ENCODE measurements at regions not wholly inside any gene's neighbourhood (a gene's known extent, or its start where the extent isn't known, plus 50 kb on each side); places are given as distances from the start of the nearest gene placed in this dataset.

DNA sequence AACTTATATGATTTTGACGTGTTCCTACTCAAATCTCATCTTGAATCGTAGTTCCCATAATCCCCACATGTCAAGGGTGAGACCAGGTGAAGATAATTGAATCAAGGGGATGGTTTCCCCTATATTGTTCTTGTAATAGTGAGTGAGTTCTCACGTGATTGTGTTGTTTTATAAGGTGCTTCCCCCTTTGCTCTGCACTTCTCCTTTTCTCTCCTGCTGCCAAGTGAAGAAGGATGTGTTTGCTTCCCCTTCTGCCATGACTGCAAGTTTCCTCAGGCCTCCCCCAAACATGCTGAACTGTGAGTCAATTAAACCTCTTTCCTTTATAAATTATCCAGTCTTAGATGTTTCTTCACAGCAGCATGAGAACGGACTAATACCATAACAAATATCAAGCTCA, 83.2 kb downstream of the MANEA start:
- TF ChIP-seq, protein P1, sequence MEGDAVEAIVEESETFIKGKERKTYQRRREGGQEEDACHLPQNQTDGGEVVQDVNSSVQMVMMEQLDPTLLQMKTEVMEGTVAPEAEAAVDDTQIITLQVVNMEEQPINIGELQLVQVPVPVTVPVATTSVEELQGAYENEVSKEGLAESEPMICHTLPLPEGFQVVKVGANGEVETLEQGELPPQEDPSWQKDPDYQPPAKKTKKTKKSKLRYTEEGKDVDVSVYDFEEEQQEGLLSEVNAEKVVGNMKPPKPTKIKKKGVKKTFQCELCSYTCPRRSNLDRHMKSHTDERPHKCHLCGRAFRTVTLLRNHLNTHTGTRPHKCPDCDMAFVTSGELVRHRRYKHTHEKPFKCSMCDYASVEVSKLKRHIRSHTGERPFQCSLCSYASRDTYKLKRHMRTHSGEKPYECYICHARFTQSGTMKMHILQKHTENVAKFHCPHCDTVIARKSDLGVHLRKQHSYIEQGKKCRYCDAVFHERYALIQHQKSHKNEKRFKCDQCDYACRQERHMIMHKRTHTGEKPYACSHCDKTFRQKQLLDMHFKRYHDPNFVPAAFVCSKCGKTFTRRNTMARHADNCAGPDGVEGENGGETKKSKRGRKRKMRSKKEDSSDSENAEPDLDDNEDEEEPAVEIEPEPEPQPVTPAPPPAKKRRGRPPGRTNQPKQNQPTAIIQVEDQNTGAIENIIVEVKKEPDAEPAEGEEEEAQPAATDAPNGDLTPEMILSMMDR (IDR thresholded peaks at IDR 0.05; ENCODE audit: borderline replicate concordance, control extremely low read depth, extremely low read depth, insufficient read depth, missing control alignments): no peak
- DNase-seq (ENCODE audit: low spot score): no peak
- in situ Hi-C loops (cut with MboI; ENCODE audit: low sequenced_read_pairs, unreplicated experiment): no loop called here

DNA sequence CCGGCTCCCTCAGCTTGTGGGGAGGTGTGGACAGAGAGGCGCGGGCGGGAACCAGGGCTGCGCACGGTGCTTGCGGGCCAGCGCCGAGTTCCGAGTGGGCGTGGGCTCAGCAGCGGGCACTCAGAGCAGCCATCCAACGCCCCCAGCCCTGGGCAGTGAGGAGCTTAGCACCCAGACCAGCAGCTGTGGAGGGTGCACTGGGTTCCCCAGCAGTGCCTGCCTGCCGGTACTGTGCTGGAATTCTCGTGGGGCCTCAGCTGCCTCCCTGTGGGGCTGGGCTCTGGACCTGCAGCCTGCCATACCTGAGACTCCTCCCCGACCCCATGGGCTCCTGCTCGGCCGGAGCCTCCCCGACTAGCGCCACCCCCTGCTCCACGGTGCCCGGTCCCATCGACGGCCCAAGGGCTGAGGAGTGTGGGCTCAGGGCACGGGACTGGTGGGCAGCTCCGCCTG, 92.7 kb downstream of the MANEA start:
- DNase-seq (ENCODE audit: low spot score): no peak
- in situ Hi-C loops (cut with MboI; ENCODE audit: low sequenced_read_pairs, unreplicated experiment): no loop called here

DNA sequence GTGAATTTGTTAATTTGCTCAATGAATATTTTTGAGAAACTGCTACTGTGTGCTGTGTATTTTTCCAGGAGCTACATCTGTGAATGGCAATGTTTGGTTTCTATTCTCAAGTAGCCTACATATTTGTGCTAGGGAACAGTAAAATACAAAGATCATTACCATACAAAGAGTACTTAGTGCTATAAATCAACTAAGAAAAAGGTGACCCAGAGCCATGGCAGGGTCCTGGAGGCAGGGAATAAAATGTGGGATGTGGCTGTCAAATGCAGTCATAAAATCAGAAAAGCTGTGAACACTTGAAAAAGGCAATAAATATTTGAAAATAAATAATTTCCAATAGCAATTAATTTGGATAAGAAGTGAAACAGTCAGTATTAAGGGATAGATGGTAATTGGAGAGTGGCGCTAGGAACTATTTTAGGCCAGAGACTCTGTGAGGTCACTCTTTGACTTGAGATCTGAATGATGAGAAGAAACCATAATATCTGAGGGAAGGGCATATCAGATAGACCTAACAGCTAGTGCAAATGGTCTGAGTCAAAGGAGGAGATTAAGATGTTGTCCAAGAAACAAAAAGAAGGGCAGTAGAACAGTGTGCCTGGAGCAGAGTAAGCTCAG, 98.8 kb downstream of the MANEA start:
- TF ChIP-seq, protein P1 (IDR thresholded peaks at IDR 0.05; ENCODE audit: borderline replicate concordance, control extremely low read depth, extremely low read depth, insufficient read depth, missing control alignments): no peak
- in situ Hi-C loops (cut with MboI; ENCODE audit: low sequenced_read_pairs, unreplicated experiment): no loop called here
- no peak for DNase-seq (ENCODE audit: low spot score)

More for the DNA sequence above, 92.7 kb downstream of the MANEA start:
- TF ChIP-seq, protein P1 (IDR thresholded peaks at IDR 0.05; ENCODE audit: borderline replicate concordance, control extremely low read depth, extremely low read depth, insufficient read depth, missing control alignments): no peak

DNA sequence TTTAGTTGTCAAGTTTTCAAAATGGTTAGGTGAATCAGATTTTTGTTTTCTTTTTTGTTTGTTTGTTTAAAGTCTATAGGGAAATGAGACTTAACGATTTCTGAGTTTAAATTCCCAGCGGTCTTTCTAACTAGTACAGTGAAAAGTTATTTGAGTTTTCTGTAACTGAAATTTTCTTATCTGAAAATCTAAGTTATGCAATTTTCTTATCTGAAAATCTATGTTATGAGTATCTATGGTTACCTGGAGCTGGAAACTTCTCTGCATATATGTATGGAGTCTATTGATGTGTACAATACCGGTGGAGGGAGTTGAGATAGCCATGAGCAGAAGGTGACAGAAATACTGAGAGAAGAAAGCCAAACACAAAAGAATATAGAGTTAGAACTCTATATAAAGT, 102.6 kb downstream of the MANEA start:
- in situ Hi-C loops (cut with MboI; ENCODE audit: low sequenced_read_pairs, unreplicated experiment): no loop called here
- TF ChIP-seq, protein P1 (IDR thresholded peaks at IDR 0.05; ENCODE audit: borderline replicate concordance, control extremely low read depth, extremely low read depth, insufficient read depth, missing control alignments): no peak
- DNase-seq (ENCODE audit: low spot score): no peak

DNA sequence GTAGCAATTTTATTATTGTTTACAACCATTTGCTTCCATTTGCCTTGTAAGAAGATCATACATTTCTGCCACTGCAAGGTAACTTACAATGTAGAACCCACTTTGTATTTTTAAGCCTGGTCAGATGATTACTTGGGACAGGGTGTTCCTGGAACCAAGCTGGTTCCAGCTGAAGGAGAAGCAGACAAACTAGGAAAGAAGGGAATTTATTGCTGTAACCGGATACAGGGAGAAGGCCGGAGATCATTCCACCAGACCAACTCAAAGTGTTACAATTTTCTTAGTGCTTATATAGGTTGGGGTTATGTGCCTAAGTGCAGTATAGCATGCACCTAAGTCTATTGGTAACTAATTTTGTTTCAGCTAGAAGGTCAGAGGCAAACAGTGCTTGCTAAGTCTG, 104.4 kb downstream of the MANEA start:
- in situ Hi-C loops (cut with MboI; ENCODE audit: low sequenced_read_pairs, unreplicated experiment): no loop called here
- TF ChIP-seq, protein P1 (IDR thresholded peaks at IDR 0.05; ENCODE audit: borderline replicate concordance, control extremely low read depth, extremely low read depth, insufficient read depth, missing control alignments): no peak
- no peak for DNase-seq (ENCODE audit: low spot score)

DNA sequence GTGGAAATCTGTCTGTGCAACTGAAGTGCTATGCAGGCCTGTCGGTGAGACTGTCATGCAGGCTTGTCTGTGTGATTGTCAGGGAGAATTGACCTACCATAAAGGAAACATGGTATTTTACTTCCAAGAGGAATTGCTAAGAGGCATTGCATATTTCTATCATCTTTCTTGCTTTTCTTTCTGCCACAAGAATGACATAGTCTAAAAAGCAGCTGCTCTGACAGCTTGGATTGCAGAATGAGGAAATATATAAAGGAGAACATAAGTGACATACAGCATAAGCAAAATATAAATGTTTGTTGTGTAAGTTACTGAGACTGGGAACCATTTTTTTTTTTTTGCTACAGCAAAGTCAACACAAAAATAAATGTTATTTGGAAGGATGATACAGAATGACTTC, 105.1 kb downstream of the MANEA start:
- in situ Hi-C loops (cut with MboI; ENCODE audit: low sequenced_read_pairs, unreplicated experiment): no loop called here
- DNase-seq (ENCODE audit: low spot score): no peak
- TF ChIP-seq, protein P1 (IDR thresholded peaks at IDR 0.05; ENCODE audit: borderline replicate concordance, control extremely low read depth, extremely low read depth, insufficient read depth, missing control alignments): no peak
